ENCODE measurements at regions not wholly inside any gene's neighbourhood (a gene's known extent, or its start where the extent isn't known, plus 50 kb on each side); places are given as distances from the start of the nearest gene placed in this dataset.

DNA sequence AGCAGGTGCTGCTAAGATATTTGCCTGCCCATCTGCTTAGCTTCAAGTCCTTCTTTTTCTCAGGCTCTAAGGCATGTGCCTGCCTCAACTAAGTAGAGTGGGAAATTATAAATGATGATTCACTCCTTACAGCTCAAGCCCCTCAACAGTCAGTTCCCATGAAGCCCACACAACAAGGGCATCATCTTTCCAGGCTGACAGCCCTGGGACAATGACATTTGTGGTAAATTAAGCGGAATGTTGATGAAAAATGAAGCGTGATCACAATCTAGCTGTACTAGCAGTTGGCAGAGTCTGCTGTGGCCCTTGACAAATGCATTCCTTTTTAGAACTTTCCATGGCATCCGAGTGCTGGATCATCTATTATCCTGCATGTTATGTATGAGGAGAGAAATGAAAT, 548.6 kb downstream of the KIF4B start:
- Histone ChIP-seq H4K8ac (ENCODE audit: low read depth in 2 of 2, low read length in 2 of 2) (no peak overlapping the region), H4K5ac (ENCODE audit: low read depth, low read length) (no peak overlapping the region), H3K56ac (ENCODE audit: extremely low read depth, insufficient read depth, low read length) (no peak overlapping the region), H3K79me1 (ENCODE audit: low read depth in 1 of 2, low read length in 2 of 2) (no peaks in the 10 kb centered on the region), H3K4me1 (ENCODE audit: control insufficient read depth, insufficient read depth, low read length) (no peaks in the 10 kb centered on the region), H2AK5ac (ENCODE audit: low read depth, low read length) (no peak overlapping the region), H3K4me3 (ENCODE audit: insufficient read depth, low read depth, low read length) (no peak overlapping the region), H2BK20ac (ENCODE audit: low read depth, low read length) (no peak overlapping the region), H3K9ac (ENCODE audit: low read depth, low read length) (no peak overlapping the region), H3K14ac (replicated peaks; ENCODE audit: low read depth, low read length) (no peak overlapping the region), H2BK15ac (ENCODE audit: low read depth, low read length) (no peak overlapping the region), H2AK9ac (replicated peaks; ENCODE audit: low read depth, low read length, poor library complexity) (no peak overlapping the region), H3K36me3 (ENCODE audit: control insufficient read depth, insufficient read depth, low read length) (no peaks in the 10 kb centered on the region), H2BK120ac (ENCODE audit: low read depth, low read length) (no peak overlapping the region), H3K4me2 (ENCODE audit: low read depth, low read length) (no peak overlapping the region), H3K23ac (ENCODE audit: low read depth, low read length) (no peak overlapping the region), H3K27me3 (ENCODE audit: control insufficient read depth, insufficient read depth, low read length) (no peaks in the 10 kb centered on the region), H2AFZ (replicated peaks; ENCODE audit: low read length, poor library complexity) (no peak overlapping the region), H3K18ac (ENCODE audit: low read depth, low read length) (no peak overlapping the region), H3K27ac (ENCODE audit: insufficient read depth, low read length) (no peak overlapping the region), H4K91ac (ENCODE audit: insufficient read depth, low read depth, low read length) (no peak overlapping the region), H3K4ac (ENCODE audit: low read depth, low read length) (no peak overlapping the region), H3K9me3 (ENCODE audit: control insufficient read depth, insufficient read depth, low read length) (peaks cover 7% of the 10 kb centered on the region), H3K9me1 (ENCODE audit: insufficient read depth, low read length) (no peaks in the 10 kb centered on the region), H2BK5ac (ENCODE audit: low read depth, low read length, poor library complexity, severe bottlenecking) (no peak overlapping the region), H4K20me1 (ENCODE audit: insufficient read depth, low read length) (no peaks in the 10 kb centered on the region)
- TF ChIP-seq SMC3 (IDR thresholded peaks at IDR 0.05; ENCODE audit: low read depth, low read length) (no peak), MAZ (IDR thresholded peaks at IDR 0.05; ENCODE audit: borderline replicate concordance, low read depth, low read length) (no peak), CEBPB (IDR thresholded peaks at IDR 0.05; ENCODE audit: low read depth, low read length) (no peak), RAD21 (IDR thresholded peaks at IDR 0.05; ENCODE audit: low read length) (no peak), MAFK (IDR thresholded peaks at IDR 0.05; ENCODE audit: low read depth, low read length) (no peak), POLR2A (IDR thresholded peaks at IDR 0.05; ENCODE audit: low read depth, low read length) (no peak), BHLHE40 (IDR thresholded peaks at IDR 0.05; ENCODE audit: low read depth, low read length) (no peak), CHD1 (IDR thresholded peaks at IDR 0.05; ENCODE audit: low read depth, low read length) (no peak), FOS (IDR thresholded peaks at IDR 0.05; ENCODE audit: low read depth, low read length) (no peak), RFX5 (IDR thresholded peaks at IDR 0.05; ENCODE audit: low read depth, low read length) (no peak), MXI1 (IDR thresholded peaks at IDR 0.05; ENCODE audit: borderline replicate concordance, low read depth, low read length) (no peak), NFE2L2 (IDR thresholded peaks at IDR 0.05; ENCODE audit: low read depth, low read length) (no peak), RCOR1 (IDR thresholded peaks at IDR 0.05; ENCODE audit: insufficient replicate concordance, low read length) (no peak)
- TF ChIP-seq, protein P1, sequence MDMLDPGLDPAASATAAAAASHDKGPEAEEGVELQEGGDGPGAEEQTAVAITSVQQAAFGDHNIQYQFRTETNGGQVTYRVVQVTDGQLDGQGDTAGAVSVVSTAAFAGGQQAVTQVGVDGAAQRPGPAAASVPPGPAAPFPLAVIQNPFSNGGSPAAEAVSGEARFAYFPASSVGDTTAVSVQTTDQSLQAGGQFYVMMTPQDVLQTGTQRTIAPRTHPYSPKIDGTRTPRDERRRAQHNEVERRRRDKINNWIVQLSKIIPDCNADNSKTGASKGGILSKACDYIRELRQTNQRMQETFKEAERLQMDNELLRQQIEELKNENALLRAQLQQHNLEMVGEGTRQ (IDR thresholded peaks at IDR 0.05; ENCODE audit: low read depth, low read length): no peak
- TF ChIP-seq, protein P2, sequence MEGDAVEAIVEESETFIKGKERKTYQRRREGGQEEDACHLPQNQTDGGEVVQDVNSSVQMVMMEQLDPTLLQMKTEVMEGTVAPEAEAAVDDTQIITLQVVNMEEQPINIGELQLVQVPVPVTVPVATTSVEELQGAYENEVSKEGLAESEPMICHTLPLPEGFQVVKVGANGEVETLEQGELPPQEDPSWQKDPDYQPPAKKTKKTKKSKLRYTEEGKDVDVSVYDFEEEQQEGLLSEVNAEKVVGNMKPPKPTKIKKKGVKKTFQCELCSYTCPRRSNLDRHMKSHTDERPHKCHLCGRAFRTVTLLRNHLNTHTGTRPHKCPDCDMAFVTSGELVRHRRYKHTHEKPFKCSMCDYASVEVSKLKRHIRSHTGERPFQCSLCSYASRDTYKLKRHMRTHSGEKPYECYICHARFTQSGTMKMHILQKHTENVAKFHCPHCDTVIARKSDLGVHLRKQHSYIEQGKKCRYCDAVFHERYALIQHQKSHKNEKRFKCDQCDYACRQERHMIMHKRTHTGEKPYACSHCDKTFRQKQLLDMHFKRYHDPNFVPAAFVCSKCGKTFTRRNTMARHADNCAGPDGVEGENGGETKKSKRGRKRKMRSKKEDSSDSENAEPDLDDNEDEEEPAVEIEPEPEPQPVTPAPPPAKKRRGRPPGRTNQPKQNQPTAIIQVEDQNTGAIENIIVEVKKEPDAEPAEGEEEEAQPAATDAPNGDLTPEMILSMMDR (conservative IDR thresholded peaks at IDR 0.05; ENCODE audit: low read depth, low read length): no peak
- TF ChIP-seq, protein P3, sequence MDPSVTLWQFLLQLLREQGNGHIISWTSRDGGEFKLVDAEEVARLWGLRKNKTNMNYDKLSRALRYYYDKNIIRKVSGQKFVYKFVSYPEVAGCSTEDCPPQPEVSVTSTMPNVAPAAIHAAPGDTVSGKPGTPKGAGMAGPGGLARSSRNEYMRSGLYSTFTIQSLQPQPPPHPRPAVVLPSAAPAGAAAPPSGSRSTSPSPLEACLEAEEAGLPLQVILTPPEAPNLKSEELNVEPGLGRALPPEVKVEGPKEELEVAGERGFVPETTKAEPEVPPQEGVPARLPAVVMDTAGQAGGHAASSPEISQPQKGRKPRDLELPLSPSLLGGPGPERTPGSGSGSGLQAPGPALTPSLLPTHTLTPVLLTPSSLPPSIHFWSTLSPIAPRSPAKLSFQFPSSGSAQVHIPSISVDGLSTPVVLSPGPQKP (IDR thresholded peaks at IDR 0.05; ENCODE audit: borderline replicate concordance, low read depth, low read length): no peak
- DNase-seq: no peak
- in situ Hi-C loops (cut with MboI; ENCODE audit: low sequenced_read_pairs) (no loop called here), intact Hi-C loops (cut with micrococcal nuclease) (no loop called here), dilution Hi-C loops (cut with HindIII; ENCODE audit: low sequenced_read_pairs, unreplicated experiment) (no loop called here)
- WGBS, 2 experiments (ENCODE audit: extremely low coverage in 2 of 2, insufficient read length in 1 of 2): 30% methylated on average over 2 of the region's 3 CpGs; no CpG with 5 or more reads in 1 of the 2 experiments
- BruUV-seq (replicated peaks): no TSS peak
- ChIA-PET POLR2A (ENCODE audit: unreplicated experiment) (no interaction called here), CTCF (no interaction called here)
- ATAC-seq (ENCODE audit: low read depth): no peak
